Testis (tissue), 2 donors: ENCODE measurements at regions not wholly inside any gene's neighbourhood (a gene's known extent, or its start where the extent isn't known, plus 50 kb on each side); places are given as distances from the start of the nearest gene placed in this dataset.
A peak's percentile ranks its signal among the peaks of the same experiment; 100 is the strongest.

ENCODE experiments used
- DNase-seq: peaks from one replicate; pipeline ENCODE4 v3.0.0-alpha.2; 2019
- H3K27ac ChIP-seq, 2 donors: fragments of 200-600 bp; sonication (generic); one replicate each; pipeline ENCODE4 v1.5.1; 2019
- H3K27me3 ChIP-seq: fragments of 200-600 bp; sonication (generic); one replicate; pipeline ENCODE4 v1.5.1; 2019
- H3K36me3 ChIP-seq: fragments of 200-600 bp; sonication (generic); one replicate; pipeline ENCODE4 v1.5.1; 2017; ENCODE audit warnings: low read depth; ENCODE audit errors: missing control alignments
- H3K4me1 ChIP-seq: fragments of 200-600 bp; sonication (generic); one replicate; pipeline ENCODE4 v1.5.1; 2019
- H3K4me3 ChIP-seq, 2 donors: fragments of 200-600 bp; sonication (generic); one replicate each; pipeline ENCODE4 v1.5.1; 2017 to 2019
- H3K9me3 ChIP-seq: fragments of 200-600 bp; sonication (generic); one replicate; pipeline ENCODE4 v1.5.1; 2017
- CTCF ChIP-seq, 3 experiments: fragments of 450-650 bp in 2 of 3; fragments of 200-600 bp in 1 of 3; sonication (generic) in 1 of 3; IDR thresholded peaks; one replicate each; pipeline ENCODE4 v1.5.1; 2016 to 2019; ENCODE audit warnings: antibody characterized with exemption in 3 of 3, mild to moderate bottlenecking in 2 of 3, moderate library complexity in 1 of 3
- POLR2A ChIP-seq: fragments of 450-650 bp; IDR thresholded peaks from one replicate; pipeline ENCODE4 v1.6.1; 2017; ENCODE audit warnings: antibody characterized with exemption, mild to moderate bottlenecking, moderate library complexity
- WGBS, 2 donors: methylation state at CpG; one replicate each; pipeline ENCODE4 v1.1.5; 2018; 5-methylcytosine and 5-hydroxymethylcytosine counted together
- intact Hi-C: fragments of 100-400 bp; cut with DNase I; formaldehyde crosslinking; loops from one replicate; pipeline ENCODE4 v1.15.1; 2023; ENCODE audit warnings: low total_unique reads

DNA sequence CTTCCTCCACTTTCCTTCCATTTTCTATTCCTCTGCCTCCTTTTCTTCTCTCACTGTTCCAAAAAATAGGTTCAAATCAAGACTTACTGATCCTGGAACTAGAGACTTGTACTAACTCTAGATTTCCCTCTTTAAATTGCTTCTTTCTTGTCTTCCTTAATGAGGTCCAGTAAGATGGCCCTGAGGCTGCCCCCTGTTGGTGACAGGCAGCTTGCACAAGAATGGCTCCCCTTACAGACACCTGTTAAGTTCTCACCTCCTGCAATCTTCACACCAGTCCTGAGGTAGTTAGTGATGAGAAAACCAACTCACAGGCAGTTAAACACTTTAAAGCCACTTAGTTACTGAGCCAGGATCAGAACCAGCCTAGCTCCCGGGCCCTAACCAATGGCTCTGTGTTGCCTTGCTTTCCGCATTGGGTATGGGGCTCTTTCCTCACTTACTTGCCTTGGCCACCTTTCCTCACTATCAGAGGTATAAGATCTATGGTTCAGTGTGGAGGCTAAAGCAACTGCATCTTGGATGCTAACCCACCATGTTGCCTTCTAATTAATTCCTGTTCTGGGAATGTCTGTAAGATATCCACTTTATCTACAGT lies 130.6 kb downstream of the AKAIN1 start:
- TF ChIP-seq POLR2A (no peak), CTCF (IDR thresholded peaks at IDR 0.05) (peak in 1 of 3 experiments; percentile 17)
- intact Hi-C loops, result no loop called here
- peak; percentile 28 for DNase-seq
- no peaks in the 10 kb centered on the region for H3K36me3 ChIP-seq
- no peak overlapping the region for H3K4me3 ChIP-seq
- no peaks in the 10 kb centered on the region for H3K9me3 ChIP-seq
- no peaks in the 10 kb centered on the region for H3K4me1 ChIP-seq
- 92 to 100% methylated on average over 2 of the region's 2 CpGs for WGBS, 2 donors
- H3K27me3 ChIP-seq, result no peaks in the 10 kb centered on the region
- no peak overlapping the region for H3K27ac ChIP-seq

GRCh38 chr18:5065615-5066014 lies 131.4 kb downstream of the AKAIN1 start:
- DNase-seq, result no peak
- H3K4me1 ChIP-seq, result no peaks in the 10 kb centered on the region
- no peaks in the 10 kb centered on the region for H3K27me3 ChIP-seq
- H3K9me3 ChIP-seq, result no peaks in the 10 kb centered on the region
- WGBS, 2 donors, result 92 to 96% methylated on average over 2 of the region's 2 CpGs
- no peak overlapping the region for H3K4me3 ChIP-seq
- intact Hi-C loops, result no loop called here
- no peaks in the 10 kb centered on the region for H3K36me3 ChIP-seq
- no peak for TF ChIP-seq CTCF (IDR thresholded peaks at IDR 0.05)
- no peak for TF ChIP-seq POLR2A
- no peak overlapping the region for H3K27ac ChIP-seq

DNA sequence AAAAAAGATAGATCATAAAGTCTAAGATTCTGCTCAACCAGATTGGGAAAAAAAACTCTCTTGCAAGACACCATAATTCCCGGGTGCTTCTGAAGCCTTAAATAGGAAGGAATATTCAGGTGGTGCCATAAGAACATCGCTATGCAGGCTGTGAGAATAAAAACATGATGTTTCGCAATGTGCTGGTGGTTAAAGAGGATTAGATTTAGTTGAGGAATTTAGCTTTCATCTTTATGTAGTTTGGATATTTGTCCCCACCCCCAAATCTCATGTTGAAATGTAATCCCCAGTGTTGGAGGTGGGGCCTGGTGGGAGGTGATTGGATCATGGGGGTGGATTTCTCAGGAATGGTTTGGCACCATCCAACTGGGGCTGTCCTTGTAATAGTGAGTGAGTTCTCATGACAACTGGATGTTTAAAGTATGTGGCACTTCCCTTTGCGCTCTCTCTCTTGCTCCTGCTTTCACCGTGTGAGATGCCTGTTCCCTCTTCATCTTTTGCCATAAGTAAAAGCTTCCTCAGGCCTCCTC lies 132.2 kb downstream of the AKAIN1 start:
- H3K4me1 ChIP-seq, result no peaks in the 10 kb centered on the region
- no peak overlapping the region for H3K4me3 ChIP-seq
- DNase-seq, result no peak
- intact Hi-C loops, result no loop called here
- WGBS, 2 donors, result 91 to 92% methylated on average over 5 of the region's 5 CpGs
- H3K36me3 ChIP-seq, result no peaks in the 10 kb centered on the region
- H3K9me3 ChIP-seq, result no peaks in the 10 kb centered on the region
- TF ChIP-seq POLR2A (no peak), CTCF (IDR thresholded peaks at IDR 0.05) (no peak)
- H3K27ac ChIP-seq, result no peak overlapping the region
- no peaks in the 10 kb centered on the region for H3K27me3 ChIP-seq

DNA sequence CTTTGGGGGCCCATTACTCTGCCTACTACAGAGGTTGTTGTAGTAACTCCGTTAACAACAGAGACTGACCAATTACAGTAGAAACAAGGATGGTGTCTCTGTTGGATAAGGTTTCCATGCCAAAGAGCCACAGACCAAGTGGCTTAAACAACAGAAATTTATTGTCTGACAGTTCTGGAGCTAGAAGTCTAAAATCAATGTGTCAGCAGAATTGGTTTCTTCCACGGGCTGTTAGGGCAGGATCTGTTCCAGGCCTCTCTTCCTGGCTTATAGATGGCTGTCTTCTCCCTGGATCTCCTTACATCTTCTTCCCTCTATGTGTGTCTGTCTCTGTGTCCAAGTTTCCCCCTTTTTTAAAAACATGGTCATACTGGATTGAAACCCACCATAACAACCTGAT lies 135.3 kb downstream of the AKAIN1 start:
- 70 to 72% methylated on average over 2 of the region's 2 CpGs for WGBS, 2 donors
- Histone ChIP-seq H3K27ac (no peak overlapping the region), H3K9me3 (no peaks in the 10 kb centered on the region), H3K27me3 (no peaks in the 10 kb centered on the region), H3K36me3 (no peaks in the 10 kb centered on the region), H3K4me1 (no peaks in the 10 kb centered on the region), H3K4me3 (no peak overlapping the region)
- no peak for DNase-seq
- intact Hi-C loops, result no loop called here
- no peak for TF ChIP-seq POLR2A
- TF ChIP-seq CTCF (IDR thresholded peaks at IDR 0.05), result no peak

- Histone ChIP-seq H3K36me3 (no peaks in the 10 kb centered on the region), H3K4me1 (no peaks in the 10 kb centered on the region), H3K27ac (no peak overlapping the region), H3K4me3 (no peak overlapping the region), H3K27me3 (no peaks in the 10 kb centered on the region), H3K9me3 (no peaks in the 10 kb centered on the region)
- no peak for DNase-seq
- TF ChIP-seq CTCF (IDR thresholded peaks at IDR 0.05), result no peak
- TF ChIP-seq POLR2A, result no peak
- intact Hi-C loops, result no loop called here
- 90 to 92% methylated on average over 3 of the region's 3 CpGs for WGBS, 2 donors
Measured at GRCh38 chr18:5060543-5060942, 136.5 kb downstream of the AKAIN1 start.
